AG08396 (cell line): ENCODE measurements at regions not wholly inside any gene's neighbourhood (a gene's known extent, or its start where the extent isn't known, plus 50 kb on each side); places are given as distances from the start of the nearest gene placed in this dataset.

Experiments
- DNase-seq: peaks from one replicate; pipeline ENCODE4 v3.0.0; 2012; ENCODE audit warnings: low spot score, mixed read lengths

DNA sequence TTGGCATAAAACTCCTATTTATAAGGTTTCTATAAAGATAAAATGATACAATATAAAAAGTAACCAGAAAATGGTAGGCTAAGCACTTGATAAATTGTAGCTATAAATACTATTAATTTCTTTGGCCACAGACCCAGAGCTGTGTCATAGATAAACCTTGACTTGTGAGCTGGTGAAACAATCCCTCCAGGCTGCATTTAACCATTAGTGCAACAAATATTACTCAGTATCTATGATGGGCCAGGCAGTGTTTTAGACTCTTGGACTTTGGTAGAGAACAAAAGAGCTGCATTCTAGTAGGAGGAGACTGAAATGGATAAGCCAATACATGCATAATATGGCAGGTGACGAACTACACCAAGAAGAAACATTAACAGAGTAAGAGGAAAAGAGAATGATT lies 178.1 kb downstream of the BTG1 start:
- DNase-seq, result no peak

DNA sequence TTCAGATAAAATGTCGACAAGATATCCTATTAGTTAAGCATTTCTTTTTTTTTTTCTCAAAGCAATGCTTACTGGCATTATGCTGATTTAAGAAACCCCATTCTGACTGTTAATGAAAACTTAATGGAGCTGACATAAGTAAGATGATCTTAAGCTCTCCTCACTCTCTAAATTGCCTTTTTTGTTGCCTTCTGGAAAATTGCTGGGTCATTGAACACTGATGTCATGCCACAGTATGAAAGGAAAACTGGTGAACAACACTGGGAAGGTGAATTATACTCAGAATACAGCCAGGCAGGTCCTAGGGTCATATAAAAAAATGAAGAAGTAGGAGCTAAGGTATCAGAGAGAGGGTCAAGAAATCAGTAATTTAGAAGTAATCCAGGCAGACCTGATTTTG lies 179.9 kb downstream of the BTG1 start:
- DNase-seq, result no peak

DNA sequence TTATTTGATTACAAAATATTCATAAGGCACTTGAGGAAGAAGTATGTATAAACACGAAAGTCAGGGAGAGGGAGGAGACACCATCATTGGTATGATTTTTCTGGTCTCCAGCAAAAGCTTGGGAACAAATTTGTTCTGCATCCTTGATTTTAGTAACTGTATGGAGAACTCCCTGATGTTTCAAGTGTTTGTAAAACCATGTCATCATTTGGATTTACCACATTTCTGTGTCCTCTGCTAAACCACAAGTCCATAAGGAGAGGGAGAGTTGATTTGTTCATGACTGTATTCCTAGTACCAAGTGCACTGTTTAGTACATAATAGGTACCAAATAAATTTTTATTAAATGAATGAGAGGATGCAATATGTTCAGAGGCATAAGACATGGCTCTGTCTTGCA lies 181.1 kb downstream of the BTG1 start:
- no peak for DNase-seq

DNA sequence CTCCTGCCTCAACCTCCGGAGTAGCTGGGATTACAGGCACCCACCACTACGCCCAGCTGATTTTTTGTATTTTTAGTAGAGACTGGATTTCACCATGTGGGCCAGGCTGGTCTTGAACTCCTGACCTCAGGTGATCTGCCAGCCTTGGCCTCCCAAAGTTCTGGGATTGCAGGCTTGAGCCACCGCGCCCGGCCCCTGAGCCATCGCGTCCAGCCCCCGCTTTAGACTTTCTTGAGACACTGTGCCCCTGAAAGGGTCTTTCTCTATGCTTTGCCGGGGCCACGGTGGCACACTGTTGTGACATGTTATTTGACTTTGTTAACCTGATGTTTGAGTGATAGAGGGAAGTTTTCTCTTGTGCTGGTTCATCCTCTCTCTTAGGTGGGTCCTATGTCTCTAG lies 186.4 kb downstream of the BTG1 start:
- no peak for DNase-seq

DNA sequence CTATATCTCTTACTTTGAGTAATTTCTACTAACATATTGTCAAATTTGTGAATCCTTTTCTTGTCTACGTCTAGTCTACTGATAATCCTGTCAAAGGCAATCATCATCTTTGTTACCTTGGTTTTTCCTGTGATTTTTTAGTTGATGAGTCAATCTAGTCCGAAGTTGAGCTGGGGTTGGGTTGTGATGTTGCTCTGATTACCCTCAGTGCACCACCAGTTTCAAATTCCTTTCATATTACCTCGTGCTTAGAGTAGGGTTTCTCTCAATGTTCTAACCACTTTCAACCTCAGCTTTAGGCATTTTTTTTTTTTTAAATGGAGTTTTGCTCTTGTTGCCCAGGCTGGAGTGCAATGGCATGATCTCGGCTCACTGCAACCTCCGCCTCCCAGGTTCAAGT lies 186.8 kb downstream of the BTG1 start:
- peak; percentile 70 for DNase-seq

DNA sequence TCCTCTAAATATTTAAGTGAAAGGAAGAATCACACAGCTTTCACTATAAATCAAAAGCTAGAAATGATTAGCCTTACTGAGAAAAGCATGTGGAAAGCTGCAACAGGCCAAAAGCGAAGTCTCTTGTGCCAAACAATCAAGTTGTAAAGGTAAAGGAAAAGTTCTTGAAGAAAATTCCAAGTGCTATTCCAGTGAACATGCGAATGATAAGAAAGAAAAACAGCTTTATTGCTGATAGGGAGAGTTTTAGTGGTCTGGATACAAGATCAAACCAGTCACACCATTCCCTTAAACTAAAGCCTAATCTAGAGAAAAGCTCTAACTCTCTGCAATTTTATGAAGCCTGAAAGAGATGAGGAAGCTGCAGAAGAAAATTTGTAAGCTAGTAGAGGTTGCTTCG lies 190.9 kb downstream of the BTG1 start:
- DNase-seq, result no peak

DNA sequence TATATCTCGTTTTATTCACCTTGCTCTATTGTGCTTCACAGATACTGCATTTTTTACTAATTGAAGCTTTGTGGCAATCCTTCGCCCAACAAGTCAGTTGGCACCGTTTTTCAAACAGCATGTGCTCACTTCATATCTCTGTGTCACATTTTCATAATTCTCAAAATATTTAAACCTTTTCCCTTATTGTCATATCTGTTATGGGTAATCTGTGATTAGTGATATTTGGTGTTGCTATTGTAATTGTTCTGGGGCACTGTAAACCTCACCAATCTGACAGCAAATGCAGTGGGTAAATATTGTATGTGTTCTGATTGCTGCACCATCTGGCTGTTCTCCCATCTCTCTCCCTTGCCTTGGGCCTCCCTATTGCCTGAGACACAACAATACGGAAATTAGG lies 191.3 kb downstream of the BTG1 start:
- no peak for DNase-seq

DNA sequence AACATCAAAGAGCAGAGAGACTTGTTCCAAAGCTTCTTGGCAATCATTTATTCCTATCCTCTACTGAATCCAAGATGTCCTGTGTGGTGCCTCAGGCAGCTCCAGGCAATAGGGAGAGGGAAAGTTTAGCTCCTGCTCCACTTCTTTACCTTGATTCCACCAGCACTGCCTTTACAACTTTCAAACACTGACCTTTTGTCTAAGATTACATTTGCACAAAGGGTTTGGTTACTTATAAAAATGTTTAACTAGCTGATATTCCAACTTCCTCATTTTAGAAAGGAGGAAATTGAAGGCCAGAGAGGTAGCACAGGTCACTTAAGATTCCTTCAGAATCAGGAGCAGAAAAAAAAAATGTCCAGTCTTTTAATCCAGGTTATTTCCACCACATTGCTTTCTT lies 192.7 kb downstream of the BTG1 start:
- no peak for DNase-seq

DNA sequence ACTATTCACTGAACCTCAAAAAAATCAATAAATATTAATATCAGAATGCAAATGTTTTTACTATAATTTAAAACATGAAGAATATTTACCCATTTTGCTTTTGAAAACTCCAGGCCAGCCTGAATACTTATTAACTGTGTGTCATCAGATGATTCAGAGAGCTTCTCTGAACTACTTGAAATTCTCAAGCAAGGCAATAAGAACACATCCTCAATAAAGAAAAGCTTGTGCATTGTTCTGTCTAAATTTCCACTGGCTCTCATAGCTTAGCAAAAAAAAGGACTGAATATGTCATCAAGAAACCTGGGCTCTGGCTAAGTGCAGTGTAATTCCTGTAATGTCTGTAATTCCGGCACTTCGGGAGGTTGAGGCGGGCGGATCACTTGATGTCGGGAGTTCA lies 194.1 kb downstream of the BTG1 start:
- DNase-seq, result peak; percentile 14

DNA sequence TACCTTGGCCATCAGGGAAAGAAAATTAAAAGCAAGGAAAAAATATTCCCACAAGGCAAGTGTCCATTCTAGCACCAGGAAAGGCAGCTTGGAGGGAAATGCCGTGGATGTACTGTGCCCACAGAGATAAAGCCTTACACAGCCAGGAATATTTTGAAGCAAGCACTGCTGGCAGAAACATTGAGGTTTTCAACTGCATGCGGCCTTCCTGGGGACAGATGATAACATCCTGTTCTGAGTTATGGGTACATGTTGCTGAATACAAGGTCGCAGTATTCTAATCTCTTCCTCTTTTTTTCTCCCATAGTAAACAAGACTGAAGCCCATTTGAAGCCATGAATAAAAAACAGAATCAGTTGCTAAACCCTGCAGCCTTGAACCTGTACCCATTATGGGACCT lies 197.1 kb downstream of the BTG1 start:
- no peak for DNase-seq

DNA sequence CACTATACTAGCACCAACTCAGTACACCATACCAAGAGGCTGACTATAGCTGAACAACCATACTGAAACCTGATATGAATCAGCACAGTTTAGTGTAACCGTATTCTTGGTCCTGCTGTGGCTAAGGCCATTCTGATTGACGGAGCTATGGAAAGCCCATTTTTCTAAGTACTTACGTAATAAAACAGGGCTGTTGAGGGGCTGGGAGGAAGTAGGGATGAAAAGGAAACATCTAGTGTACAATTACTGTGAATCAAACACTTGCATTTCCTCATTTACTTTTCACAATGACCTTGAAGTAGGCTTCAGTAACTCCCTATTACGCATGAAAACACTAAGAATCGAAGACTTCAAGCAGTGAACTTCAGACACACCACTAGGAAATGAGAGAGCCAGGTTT lies 198.2 kb downstream of the BTG1 start:
- no peak for DNase-seq

DNA sequence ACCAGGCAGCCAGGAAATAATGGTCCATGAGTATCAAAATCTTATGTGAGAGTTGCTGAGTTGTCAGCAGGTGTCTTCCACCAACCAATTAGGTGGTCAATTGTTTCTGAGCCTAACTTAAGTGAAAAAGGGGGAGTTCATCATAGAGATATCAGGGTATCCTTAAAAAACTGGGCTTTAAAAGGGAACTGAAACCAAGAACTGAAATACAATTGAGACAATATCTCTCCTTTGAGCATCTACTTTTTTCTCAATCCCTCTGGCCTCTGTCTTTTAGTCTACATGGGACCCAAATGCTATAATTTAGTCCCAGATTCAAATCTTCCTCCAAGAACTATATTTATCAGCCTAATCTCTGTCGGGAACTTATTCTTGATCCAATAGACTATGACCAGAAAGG lies 201.0 kb downstream of the BTG1 start:
- no peak for DNase-seq

DNA sequence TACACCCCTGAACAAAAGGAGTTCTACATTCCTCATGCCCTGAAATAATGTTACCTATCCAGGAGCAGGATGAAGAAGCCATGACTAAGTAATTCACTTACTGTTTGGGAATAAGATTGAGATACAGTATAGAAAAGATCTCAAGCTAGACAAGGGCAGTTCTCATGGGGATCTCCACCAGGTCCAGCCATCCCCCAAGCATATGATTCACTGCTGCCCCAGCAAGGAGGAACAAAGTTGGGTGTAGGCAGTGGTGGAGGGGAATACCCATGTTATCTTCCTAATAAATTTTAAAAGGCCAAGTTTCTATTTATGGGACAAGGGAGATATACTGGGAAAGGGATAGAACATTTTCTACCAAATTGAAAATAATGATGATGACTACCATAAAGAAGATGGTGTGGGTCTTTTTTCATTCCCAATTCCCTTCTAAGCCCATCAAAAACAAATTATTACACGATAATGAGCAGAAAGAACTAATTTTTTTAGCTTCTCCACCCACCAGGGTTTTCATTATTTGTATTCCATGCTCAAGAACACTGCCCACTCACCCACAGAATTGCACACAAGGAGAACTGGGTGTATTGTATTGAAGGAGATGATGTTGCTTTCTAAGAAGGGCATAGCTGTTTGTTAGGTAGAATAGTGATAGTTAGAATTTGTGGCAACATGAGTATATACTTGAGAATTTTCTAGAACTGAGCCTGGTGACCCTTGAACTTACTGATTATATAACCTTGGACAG lies 204.6 kb downstream of the BTG1 start:
- DNase-seq, result no peak

DNA sequence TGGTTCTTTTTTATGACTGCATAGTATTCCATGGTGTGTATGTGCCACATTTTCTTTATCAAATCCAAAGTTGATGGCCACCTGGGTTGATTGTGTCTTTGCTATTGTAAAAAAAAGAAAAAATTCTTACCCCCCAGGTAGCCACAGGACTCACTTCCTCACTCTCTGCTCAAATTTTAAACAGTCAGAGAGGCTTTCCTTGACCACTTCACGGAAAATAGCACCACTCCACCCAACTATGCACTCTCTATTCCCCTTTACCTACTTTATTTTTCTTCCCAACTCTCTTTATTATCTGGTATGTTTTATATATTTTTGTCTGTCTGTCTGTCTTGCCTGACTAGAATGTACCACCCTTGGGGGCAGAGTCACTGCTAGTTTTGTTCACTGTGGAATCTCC lies 205.3 kb downstream of the BTG1 start:
- DNase-seq, result no peak

DNA sequence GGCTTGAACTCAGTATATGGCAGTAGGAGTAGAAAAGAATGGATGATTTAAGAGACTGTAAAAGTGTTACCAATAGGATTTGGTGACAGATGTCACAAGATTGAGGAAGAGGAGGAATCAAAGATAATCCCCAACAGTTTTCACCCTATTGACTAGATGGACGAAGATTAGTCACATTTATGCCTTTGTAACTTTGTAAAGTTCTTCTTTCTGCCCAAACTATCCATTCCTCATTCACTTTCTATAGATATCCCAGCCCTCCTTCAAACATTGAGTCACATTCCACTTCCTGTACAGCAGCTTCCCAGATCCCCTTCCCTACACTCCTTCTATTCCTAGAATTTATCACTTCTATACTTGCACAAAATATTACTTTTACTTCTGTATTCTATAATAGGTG lies 207.9 kb downstream of the BTG1 start:
- no peak for DNase-seq

DNA sequence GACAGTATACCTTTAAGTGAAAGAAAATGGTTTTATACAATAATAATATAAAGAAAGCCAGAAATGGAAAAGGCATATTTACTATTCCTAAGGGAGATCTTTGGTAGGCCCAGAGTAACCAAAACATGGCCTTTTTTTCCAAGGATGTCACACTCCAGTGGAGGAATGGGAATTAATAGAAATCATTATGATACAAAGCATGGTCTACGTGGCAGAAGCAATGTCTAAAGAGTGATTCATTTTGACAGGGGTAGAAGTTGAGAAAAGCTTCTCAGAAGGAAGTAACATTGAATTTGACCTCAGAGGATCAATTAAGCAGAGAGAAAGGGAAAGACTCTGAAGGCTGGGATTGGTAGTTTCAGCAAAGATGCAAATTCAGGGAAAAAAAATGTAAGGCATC lies 208.6 kb downstream of the BTG1 start:
- DNase-seq, result no peak

DNA sequence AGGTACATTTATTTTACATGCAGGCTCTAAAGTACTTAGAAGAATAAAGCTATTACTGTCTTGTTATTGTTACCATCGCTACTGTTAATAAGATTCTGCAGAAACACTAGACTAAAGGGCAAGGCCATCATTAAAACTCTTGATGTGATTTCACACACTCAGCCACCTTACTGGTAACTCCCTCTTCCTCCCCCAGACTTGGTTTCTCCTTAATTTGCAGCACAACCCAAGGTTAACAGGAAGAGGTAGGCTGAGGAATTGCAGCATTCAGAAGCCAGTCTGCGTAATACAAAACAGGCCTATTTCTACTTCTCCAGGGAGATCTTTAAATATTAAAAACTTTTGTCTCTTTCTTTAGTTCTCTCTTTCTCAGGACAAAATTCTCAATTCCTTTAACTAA lies 210.3 kb downstream of the BTG1 start:
- DNase-seq, result no peak

DNA sequence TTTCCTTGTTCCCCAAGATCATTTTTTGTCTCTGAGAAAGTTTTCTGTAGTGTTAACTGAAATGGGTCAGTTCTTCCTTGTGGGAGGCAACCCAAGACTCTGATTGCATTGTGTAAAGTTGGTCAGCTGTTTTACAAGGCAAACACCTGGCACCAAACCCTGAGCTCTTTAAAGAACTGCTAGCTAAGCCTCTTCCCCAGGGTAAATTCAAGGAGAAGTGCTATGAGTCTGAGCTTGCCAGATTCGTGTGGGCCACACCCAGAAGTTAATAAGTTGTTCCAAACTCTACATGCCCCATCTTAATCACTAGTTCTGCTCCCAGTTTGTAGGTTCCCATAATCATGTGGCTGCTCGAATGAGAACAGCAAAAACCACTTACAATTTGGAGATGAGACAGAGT lies 214.5 kb downstream of the BTG1 start:
- no peak for DNase-seq

DNA sequence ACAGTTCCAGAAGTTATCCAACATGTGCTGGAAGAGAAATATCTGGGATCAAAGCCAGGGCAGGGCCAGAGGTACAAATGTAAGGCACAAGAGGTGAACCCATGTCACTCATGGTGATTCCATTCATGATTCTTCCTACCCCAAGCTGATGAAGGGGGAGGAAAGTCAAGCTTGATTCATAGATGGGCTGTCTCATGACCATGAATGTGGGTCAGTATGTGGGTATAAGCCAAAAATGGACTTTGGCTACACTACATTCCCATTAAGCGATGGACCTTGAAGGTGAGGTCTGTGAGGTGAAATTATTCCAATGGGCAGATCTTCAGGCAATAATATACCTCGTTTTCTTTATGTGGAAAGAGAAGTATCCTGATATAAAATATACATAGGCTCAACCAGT lies 217.1 kb downstream of the BTG1 start:
- no peak for DNase-seq

DNA sequence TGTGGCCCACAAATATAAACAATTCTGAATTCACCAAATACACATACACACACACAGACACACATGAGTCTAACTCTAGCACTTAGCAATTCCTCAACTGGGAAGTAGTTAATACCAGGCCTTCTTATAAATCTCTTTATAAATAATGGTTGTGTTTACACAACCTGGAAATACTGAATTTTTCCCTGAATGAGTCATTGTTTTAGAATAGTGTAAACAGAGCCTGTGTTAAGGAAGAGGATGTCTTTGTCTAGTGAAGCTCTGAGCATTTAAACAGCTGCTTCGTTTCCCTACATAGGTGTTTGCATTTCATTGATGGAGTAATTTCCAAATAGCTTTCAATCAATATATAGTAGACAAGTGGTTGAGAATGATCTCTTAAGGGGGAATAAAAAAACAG lies 218.8 kb downstream of the BTG1 start:
- DNase-seq, result peak; percentile 39

DNA sequence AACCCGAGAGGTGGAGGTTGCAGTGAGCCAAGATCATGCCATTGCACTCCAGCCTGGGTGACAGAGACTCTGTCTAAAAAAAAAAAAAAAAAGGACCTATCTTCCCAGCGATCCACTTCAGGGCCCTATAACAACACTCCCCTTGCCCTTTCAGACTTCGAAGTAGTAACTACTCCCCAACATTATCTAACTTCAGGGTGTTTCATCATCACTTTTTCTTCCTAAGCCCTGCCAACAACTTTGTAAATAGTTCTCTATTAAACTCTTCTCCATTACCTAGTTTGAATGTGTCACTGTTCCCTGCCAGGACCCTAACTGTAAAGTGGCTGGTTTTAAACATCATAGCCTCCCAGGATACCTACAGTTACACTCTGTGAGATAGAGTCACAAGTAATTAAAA lies 220.8 kb downstream of the BTG1 start:
- no peak for DNase-seq

DNA sequence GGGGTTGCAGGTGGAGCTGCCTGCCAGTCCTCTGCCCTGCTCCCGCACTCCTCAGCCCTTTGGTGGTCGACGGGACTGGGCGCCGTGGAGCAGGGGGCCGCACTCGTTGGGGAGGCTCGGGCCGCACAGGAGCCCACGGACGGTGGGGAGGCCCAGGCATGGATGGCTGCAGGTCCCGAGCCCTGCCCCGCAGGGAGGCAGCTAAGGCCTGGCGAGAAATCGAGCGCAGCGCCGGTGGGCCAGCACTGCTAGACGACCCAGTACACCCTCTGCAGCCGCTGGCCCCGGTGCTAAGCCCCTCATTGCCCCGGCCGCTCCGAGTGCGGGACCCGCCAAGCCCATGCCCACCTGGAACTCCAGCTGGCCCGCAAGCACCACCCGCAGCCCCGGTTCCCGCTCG lies 221.8 kb downstream of the BTG1 start:
- DNase-seq, result no peak

DNA sequence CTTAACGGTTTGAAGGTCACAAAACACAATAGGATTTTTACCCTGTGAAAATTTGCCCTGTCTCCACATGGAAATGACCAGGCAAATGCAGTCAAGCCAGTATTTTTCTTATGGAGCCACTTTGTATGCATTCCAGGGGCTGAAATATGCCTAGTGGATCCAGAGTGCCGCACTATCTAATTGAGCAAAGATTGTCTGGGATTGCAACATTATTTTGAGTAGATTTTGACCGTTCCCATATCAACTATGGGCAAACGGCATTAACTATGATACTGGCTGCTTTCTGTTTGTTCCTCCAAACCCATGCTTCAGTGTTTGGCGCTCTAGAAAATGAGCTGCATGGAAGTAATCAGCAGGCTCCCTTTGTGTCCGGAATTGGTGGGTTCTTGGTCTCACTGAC lies 223.0 kb downstream of the BTG1 start:
- DNase-seq, result no peak

DNA sequence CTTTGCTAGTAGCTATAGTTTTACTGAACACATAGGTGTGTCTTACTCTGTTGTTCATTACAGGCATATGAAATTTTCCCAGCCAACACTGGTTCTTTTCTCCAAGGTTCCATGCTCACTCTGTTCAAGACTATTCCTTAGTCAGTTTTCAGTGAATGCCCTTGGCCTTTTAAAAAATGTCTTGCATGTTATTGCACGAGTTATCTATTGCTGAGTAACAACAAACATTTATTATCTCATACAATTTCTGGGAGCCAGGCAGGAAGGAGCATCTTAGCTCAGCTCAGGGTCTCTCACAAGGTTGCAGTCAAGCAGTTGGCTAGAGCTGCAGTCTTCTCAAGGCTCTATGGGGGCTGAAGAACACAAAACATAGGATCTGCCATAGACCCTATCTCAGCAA lies 223.5 kb downstream of the BTG1 start:
- no peak for DNase-seq

DNA sequence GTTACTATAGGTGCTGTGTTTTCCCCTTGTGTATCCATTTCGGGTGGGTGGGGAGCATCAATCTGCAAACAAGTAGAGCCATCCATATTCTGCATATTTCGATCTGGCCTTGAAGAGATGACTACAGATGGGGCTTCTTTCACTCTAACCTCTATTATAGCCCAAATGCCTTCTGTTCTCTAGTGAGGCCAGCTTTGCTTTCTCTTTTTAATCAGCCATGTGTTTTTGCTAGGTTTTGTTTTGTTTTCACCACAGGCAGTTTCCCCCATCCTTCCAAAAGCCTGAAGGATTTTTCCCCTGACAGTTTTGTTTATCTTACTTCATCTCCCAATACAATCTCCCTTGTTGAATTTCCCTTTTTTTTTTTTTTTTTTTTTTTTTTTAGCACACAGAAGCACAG lies 224.1 kb downstream of the BTG1 start:
- no peak for DNase-seq
